ENCODE measurements at regions not wholly inside any gene's neighbourhood (a gene's known extent, or its start where the extent isn't known, plus 50 kb on each side); places are given as distances from the start of the nearest gene placed in this dataset.

DNA sequence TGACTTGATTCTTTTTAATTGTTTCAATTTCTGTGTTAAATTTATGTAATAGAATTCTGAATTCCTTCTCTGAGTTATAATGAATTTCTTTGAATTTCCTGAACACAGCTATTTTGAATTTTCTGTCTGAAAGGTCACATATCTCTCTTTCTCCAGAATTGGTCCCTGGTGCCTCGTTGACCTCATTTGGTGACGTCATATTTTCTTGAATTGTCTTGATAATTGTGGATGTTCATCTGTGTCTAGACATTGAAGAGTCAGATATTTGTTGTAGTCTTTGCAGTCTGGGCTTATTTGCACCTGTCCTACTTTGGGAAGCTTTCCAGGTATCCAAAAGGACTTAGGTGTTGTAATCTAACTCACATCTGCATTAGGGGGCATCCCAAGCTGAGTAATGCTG is 111.4 kb upstream of the LRRTM4 start:
- Mint-ChIP-seq H3K9me3 (peaks cover under 1 to 3% of the 10 kb centered on the region in 2 experiments; a peak in 2 of 5 replicates), H3K4me1 (peaks cover 11% of the 10 kb centered on the region in 2 experiments), H3K36me3 (ENCODE audit: insufficient read depth in 1 of 3, low read depth in 3 of 3) (peaks cover 0 to 10% (median 0%) of the 10 kb centered on the region in 3 experiments; a peak in 1 of 7 replicates), H3K27me3 (ENCODE audit: low read depth) (no peaks in the 10 kb centered on the region; the same call in 1 of the 2 replicates), H3K4me3 (no peak overlapping the region), H3K27ac (no peak overlapping the region)
- no peaks in the 10 kb centered on the region for H3K27me3 ChIP-seq (ENCODE audit: insufficient read depth, low read length)
- H3K23ac ChIP-seq (ENCODE audit: insufficient read length, low read depth, low read length), result no peak overlapping the region
- no peak overlapping the region for H2BK5ac ChIP-seq (ENCODE audit: insufficient read length, low read length)
- H3K4me1 ChIP-seq (ENCODE audit: insufficient read depth, low read length), result no peaks in the 10 kb centered on the region
- H2BK15ac ChIP-seq (ENCODE audit: low read depth, low read length), result no peak overlapping the region
- H2AFZ ChIP-seq (ENCODE audit: low read length), result no peak overlapping the region
- TF ChIP-seq, protein P1, sequence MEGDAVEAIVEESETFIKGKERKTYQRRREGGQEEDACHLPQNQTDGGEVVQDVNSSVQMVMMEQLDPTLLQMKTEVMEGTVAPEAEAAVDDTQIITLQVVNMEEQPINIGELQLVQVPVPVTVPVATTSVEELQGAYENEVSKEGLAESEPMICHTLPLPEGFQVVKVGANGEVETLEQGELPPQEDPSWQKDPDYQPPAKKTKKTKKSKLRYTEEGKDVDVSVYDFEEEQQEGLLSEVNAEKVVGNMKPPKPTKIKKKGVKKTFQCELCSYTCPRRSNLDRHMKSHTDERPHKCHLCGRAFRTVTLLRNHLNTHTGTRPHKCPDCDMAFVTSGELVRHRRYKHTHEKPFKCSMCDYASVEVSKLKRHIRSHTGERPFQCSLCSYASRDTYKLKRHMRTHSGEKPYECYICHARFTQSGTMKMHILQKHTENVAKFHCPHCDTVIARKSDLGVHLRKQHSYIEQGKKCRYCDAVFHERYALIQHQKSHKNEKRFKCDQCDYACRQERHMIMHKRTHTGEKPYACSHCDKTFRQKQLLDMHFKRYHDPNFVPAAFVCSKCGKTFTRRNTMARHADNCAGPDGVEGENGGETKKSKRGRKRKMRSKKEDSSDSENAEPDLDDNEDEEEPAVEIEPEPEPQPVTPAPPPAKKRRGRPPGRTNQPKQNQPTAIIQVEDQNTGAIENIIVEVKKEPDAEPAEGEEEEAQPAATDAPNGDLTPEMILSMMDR (conservative IDR thresholded peaks at IDR 0.05), result no peak
- H2BK20ac ChIP-seq (ENCODE audit: low read depth, low read length, poor library complexity, severe bottlenecking), result no peak overlapping the region
- DNase-seq, result no peak
- H3K9ac ChIP-seq (ENCODE audit: extremely low read depth, insufficient read length, low read length), result no peak overlapping the region
- WGBS (ENCODE audit: extremely low coverage, insufficient read length, low lambda C conversion rate), result no CpG with 5 or more reads among the region's 2 CpGs
- H4K20me1 ChIP-seq (ENCODE audit: control insufficient read depth, insufficient read depth, insufficient read length), result peaks cover 2% of the 10 kb centered on the region
- no peak overlapping the region for H3T11ph ChIP-seq (ENCODE audit: low read length)
- H3K14ac ChIP-seq (ENCODE audit: insufficient read depth, low read length), result no peak overlapping the region
- H3K56ac ChIP-seq (ENCODE audit: insufficient read length, low read depth, low read length), result no peak overlapping the region
- H2BK12ac ChIP-seq (ENCODE audit: insufficient read length, low read depth, low read length), result no peak overlapping the region
- no peak overlapping the region for H2BK120ac ChIP-seq (ENCODE audit: low read depth, low read length, poor library complexity, severe bottlenecking)
- H3K23me2 ChIP-seq (ENCODE audit: insufficient read length, low read depth, low read length, poor library complexity, severe bottlenecking), result no peaks in the 10 kb centered on the region
- H2AK5ac ChIP-seq (ENCODE audit: insufficient read length, low read length), result no peak overlapping the region
- H3K27ac ChIP-seq (ENCODE audit: insufficient read length, low read depth, low read length), result no peak overlapping the region
- H3K79me2 ChIP-seq (ENCODE audit: insufficient read depth, low read length), result no peaks in the 10 kb centered on the region
- no peaks in the 10 kb centered on the region for H3K79me1 ChIP-seq (ENCODE audit: insufficient read depth, low read depth, low read length, poor library complexity, severe bottlenecking)
- H3K4me2 ChIP-seq (ENCODE audit: insufficient read depth, insufficient read length, low read length), result no peak overlapping the region
- no peak overlapping the region for H4K8ac ChIP-seq (replicated peaks; ENCODE audit: insufficient read length, low read depth, low read length)
- H3K9me3 ChIP-seq (ENCODE audit: control insufficient read depth, low read depth, low read length), result no peaks in the 10 kb centered on the region
- H4K5ac ChIP-seq (ENCODE audit: insufficient read length, low read depth, low read length), result no peak overlapping the region
- H3K4ac ChIP-seq (ENCODE audit: low read depth, low read length), result no peak overlapping the region
- no peak overlapping the region for H3K18ac ChIP-seq (ENCODE audit: insufficient read length, low read depth, low read length)
- no peak overlapping the region for H4K91ac ChIP-seq (ENCODE audit: insufficient read length, low read depth, low read length)

Measured in H9 (cell line).